HT-29 (cell line): ENCODE measurements at regions not wholly inside any gene's neighbourhood (a gene's known extent, or its start where the extent isn't known, plus 50 kb on each side); places are given as distances from the start of the nearest gene placed in this dataset.

Experiments used
- DNase-seq: peaks from one replicate; pipeline ENCODE4 v3.0.0-alpha.2; 2015; ENCODE audit warnings: low spot score

DNA sequence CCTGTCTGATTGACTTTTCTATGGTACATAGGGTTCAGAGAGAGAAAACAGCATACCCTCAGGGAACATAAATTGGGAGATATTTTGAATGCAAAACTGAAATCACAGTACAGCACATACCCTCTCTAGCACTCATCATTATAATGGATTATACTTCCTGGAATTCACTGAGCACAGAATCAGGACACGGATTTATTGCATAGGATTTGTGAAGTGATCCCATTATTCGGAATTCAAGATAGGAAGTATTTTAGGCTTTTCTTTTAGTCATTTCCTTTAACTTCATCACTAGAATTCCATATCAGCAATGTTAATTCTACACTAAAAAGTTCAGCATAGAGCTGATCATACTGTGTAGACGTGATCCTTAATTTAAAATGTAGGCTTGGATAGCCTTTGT is 407.0 kb downstream of the PID1 start:
- no peak for DNase-seq

DNA sequence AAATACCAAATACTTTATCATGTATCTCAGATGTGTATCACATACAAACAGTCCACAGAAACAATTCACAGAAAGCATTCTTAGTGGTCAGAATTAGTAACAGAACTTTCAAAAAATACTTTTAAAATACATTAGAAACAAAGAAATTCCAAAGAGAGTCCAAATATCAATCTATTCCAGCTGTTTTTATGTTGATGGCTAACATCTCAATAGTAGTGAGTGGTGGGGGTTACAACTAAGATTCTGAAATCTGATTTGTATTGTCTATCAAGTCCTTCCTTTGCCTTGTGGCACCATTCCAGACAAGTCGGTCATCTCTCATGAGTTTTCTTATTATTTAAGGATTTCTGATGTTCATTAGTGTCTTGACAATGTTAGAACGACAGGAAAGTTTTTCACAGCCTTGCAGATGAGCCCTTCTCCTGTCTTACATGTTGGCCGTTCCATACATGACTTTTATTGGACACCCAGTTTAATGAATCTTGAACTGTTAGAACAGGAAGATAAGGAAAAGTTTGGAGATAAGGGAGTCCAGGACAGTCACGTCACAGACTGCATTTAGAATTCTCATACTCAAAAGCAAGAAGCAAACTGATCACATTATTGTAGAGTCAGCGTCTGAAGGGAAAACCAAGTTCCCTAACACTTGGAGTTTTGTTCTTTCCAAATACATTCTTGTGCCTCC is 410.3 kb downstream of the PID1 start:
- no peak for DNase-seq

DNA sequence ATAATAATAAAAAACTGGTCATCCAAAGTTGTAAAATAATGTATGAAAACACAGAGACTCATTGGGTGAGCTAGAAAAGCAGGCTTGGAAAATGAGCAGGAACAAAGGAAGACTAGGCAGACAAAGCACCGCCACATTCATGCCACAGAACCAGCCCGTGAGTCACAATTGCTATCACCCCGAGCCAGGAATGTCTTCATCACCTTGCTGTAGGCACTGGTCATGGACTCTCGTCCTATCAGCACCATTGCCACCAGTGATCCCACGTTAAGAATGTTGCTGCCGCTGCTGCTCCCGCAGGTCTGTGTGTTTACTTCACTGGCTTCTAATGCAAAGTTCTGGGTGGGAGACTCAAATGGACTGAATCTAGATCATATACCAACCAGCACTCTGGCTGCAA is 417.9 kb downstream of the PID1 start:
- DNase-seq = no peak

DNA sequence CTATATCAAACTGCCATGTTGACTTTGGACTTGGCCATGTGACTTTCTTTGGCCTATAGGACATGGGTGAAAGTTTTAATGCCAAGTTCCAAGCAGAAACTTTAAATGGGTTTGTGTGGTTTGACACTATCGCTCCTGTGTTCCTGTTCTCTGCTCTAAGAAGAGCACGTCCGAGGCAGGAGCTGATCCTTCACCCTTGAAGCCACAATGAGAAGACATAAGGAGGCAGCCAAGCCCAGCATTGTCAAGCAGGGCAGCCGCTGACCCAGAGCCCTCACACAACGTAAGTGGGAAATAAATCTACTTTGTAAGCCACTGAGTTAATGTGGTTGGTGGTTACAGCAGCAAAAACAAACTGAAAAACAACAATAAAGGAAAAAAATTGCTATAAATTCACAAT is 422.4 kb downstream of the PID1 start:
- DNase-seq = no peak

DNA sequence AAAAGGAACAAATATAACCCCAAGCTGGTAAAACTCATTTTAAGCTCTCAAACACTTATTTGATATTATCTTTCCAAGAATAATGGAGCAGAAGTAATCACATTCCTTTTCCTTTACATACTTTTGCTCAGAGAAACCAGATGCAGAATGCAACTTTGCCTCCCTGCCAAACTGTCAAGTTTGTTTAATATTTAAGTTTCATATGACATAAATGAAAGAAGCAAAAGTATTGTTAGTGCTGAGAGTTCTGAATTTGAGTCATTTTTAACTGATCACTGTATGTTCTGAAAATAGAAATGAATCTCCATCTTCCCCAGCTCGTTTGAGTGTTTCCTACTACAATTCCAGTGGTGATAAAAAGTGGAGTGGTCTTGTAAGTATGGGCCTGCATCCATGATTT is 423.4 kb downstream of the PID1 start:
- no peak for DNase-seq

DNA sequence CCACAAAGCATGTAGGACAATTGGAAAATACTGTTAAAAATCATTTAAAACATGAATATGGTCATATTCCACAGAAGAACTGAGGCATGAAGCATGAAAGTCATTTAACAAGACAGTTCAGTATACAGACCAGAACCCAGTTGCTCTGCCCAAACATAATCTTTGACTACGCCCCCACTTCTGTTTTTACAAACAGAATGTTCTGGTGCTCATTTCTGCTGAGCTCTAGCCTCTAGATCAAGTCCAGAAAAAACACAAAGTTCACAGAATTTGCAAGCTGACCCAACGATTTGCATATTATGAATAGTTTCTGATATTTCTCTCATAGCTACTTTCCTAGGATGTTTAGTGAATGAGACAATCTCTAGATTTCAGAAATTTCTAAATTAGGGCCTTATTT is 424.9 kb downstream of the PID1 start:
- no peak for DNase-seq

DNA sequence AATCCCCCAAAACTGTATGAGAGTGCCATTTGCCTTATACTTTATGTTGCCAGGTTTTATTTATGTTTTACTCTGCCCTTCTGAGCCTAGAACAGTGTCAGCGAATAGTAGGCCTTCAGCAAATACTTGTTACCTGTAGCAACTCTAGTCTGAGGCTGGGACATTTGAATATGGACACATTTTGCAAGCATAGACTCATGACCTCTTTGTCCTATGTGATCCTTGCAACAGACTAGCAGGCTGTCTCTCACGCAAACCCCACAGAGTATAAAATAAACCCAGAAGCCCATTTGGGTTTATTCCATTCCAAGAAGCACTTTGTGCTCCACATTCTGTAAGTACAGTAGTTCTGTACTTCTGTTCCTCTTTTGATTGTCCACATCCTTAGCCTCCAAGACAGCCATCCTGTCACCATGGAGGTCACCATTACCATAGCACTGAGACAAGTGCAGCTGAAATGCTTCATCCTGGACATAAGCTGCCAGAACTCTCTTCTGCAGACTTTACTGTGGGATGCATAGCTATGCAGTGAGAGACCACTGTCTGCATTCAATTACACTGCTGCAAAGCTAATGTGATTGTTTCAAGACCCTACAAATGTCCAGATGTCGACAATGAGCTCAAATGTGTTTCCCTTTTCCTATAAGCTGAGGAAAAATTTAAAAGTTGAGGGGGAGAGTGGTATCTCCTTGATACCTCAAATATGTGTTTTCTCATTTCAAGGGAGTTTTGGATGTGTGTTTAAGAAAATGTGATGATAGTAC is 425.7 kb downstream of the PID1 start:
- DNase-seq = no peak

DNA sequence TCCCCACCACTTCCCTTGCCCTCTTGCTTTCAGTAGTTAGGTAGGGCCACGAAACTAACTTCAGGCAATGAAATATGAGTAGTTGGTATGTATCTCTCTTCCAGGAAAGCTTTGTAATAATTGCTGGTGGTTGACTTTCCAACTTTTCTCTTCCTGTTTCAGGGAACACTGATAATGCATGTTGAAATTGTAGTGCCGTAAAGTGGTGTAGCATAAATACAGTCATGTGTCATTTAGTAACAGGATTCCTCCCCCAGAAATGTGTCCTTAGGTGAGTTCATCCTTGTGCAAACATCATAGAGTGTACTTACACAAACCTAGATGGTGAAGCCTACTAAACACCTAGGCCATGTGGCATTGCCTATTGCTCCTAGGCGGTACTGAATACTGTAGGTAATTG is 429.2 kb downstream of the PID1 start:
- no peak for DNase-seq

DNA sequence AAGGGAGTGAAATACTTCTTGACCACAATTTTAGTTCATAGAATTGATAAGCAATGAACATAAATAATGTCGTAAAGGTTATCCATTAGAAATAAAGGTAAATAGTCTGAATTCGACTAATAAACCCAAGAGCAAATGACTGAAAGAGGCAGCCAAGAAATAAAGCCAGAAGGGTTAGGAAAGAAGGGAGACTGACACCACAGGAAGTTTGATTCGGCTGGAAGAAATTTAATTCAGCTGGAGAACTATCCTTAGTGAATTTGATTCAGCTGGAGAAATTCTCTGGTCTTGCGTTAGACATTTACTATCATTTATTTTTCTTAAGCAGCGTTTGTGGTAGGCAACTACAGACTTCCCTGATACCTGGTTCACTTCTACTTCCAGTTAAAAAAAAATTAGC is 429.6 kb downstream of the PID1 start:
- DNase-seq = no peak

DNA sequence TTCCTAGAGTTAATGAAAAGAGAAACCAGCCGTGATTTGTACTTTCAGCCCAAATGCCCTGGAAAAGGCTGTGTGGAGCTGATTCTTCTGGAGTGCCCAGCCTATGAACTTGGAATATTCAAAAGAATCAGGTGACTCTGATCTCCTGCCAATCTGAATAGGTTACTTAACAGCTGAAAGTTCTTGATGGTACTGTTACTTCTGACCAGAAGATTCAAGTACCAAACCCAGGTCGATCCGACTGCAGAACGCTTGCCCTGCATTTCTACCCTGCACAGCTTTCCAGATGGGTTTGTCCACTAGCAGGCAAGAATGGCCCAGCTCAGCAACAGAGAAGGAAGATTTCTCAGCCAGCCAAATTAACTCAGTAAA is 430.4 kb downstream of the PID1 start:
- no peak for DNase-seq

DNA sequence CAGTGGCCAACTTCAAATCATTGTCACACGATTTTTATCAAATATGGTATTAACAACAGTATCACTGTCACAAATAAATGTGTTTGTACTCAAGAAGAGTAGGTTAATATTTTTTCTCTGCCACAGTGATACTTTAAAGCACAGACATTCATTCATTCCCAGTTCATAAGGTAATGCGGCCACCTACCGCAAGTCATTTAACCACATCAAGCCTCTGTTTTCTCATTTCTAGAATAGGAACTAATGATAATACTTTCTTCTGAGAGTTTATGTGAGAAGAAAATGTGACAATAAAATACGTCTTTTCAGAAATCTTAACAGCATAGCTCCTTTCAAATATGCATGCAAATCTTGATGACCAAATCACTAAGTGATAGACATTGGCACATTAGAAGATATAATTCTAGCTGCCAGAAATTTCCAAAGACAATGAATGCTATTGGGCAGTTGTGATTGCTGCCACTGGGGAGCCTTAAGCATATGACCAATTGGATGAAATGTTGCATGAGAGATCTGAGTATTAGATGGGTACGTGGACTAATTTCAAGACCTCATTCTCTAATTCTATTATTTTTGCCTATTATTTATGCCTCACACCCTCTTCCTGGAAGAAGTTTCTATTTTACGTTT is 430.9 kb downstream of the PID1 start:
- DNase-seq = no peak

DNA sequence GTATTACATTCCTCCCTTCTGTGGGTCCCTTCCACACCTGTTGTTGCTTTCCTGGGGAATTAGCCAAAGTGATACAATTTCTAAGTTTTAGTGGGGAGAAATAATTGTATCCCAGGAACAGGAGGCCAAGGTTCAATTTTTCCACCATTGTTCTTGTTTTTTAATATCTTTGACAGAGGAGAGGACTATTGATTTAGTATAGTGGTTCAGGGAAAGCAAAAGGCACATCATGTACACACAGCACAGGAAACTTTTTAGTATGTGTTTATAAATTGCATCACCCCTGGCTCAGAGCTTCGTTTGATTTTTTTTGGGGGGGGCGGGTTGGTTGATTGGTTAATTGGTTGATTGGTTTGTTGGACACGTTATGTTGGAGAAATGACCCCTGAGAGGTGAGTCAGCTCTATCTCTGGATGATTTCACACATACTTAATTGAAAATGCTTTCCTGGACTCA is 431.6 kb downstream of the PID1 start:
- no peak for DNase-seq

DNA sequence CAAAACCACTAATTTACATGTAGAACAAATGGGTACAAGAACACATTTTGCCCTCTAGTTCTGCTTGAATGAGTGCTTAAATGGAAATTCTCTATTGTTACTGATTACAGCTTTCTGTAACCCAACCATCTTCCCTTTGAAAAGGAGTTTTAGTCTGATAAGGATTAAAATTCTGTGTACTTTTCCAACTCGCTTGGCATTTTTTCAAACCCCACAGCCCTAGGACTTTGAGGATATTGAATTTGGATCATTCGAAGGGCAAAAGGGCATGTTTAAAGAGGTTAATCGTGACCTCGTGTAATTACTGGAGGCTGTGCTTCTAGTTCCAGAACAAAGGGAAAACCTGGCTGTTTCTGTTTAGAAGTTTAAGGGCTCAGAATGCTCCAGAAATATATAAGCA is 432.3 kb downstream of the PID1 start:
- DNase-seq = no peak

DNA sequence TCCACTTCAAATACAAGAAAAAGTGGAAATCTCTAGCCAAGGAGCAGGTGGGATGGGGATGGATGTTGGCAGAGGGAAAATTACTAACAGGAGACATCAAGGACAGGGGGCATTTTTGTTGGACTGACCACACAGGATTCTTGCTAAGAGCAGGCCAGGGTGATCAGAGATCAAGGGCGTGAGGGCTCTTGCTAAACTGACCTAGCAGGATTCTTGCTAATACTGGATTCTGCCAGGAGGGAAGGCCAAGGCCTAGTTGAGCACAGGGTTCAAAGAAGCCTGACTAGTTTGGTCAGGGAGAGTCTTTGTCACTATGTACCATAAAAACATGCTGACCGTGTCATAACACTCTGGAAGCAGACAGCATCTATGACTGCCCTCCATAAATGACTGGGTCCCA is 442.7 kb downstream of the PID1 start:
- no peak for DNase-seq

DNA sequence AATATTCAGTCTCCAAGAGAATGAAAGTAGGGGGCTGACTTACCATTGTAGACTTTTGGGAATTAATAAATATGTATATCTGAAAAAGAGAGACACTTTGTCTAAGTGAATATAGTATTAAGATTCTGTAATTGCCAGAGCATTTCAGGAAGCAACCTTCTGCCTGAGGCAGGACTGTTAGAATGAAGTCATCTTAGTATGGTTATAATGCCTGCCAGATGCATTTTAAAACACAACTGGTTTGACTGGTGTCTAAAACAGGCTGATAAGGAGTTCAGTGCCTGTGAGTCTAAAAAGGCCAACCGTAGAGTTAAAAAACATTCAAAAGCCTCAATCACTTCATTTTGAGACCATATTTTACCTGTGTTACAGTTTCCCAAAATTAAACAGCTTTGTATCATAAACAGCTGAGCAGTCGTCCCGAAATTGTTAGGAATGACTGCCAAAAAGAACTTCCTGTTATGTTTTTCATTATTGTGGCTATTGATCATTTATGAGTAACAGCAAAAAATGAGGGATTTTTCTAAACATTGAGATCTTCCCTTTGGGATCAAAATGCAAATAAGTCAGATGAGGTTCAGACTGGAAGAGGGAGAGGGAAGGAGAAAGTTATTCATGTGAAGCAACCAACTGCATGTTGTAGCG is 443.9 kb downstream of the PID1 start:
- DNase-seq = no peak

DNA sequence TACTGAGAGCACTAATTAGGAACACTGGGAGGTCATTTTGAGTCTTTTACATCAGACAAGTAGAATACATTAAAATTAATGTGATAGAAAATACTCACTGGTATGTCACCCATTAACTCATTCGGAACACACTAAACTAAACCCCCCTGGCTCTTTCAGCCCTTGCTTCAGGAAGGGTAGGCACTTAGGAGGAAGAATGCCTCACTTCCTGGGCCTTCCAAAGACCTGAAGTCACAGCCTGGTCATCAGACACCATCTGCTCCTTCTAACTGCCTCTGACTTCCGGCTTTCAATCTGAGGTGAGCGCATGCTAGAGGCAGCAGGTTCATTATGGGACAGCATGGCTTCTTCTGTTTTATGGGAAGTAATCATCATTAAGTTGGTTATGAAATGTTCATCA is 451.4 kb downstream of the PID1 start:
- DNase-seq = no peak

DNA sequence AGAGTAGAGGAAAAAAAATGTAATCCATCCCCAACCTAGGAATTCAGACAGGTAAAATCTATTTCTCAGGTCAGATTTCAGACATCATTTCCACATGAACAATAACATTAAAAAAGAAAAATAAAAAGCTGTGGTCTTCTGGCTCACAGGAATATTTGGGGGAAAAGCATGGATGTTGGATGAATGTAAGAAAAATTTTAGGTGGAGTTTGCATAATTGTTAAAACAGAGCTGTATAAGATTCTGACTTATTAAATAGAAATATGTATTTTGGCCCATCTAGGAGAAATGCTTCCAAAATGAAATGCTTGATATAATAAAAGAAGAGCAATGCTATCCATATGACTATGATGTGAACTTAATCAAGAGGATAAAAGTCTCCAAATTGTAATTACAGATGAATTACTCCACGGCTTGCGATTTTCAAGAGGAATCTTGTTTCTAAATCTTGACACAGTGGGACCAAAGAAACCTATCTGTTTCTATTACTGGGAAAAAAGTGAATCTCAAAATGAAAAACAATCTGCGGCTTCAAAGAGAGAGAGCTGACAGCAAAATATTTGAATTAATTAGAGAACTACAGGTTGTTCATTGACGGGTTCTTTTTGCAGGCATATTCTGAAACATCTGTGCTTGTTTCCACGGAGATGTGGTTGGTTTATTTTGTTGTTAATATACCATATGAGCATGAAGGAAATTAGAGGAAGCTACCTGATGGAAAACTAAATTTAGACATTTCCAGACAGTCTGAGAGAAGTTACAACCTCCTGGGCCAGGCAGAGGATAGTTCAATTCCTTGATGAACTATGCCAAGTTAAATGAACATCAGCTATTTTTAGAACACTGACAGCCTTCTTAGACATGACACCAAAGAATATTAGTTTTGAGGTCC is 468.7 kb downstream of the PID1 start:
- no peak for DNase-seq

DNA sequence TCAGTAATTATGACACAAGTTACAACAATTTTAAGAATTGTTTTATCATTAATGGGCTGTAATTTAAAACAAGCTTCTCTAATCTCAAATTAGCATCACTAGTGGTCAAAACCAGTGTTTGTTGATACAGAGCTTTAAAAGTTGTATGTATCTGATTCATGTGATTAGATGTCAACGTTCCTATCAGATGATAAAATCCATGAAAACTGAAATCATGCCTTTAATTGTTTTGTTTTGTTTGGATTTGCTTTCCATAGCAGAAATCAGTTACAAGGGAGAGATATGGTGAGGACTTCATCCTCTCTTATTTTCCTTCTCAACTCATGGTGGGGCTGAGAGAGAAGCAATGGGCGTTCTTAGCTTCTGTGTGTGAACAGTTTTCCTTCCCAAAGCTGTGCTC is 469.6 kb downstream of the PID1 start:
- no peak for DNase-seq

DNA sequence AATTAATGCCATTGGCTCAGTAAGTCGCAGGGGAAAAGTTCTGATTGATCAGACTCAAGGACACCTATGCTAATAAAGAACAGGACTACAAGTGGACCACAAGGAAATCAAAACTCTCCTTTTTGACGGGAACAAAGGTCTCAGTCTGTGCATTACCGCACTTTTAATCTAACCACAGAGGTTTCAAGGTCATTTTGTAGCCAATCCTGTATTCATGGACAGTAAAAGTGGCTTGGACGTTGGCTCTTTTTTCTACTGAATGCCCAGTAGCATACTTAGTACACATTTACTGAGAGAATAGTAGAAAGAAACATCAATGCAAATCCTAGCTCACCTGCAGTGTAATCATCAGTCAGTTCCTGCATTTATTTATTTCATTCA is 471.9 kb downstream of the PID1 start:
- no peak for DNase-seq

DNA sequence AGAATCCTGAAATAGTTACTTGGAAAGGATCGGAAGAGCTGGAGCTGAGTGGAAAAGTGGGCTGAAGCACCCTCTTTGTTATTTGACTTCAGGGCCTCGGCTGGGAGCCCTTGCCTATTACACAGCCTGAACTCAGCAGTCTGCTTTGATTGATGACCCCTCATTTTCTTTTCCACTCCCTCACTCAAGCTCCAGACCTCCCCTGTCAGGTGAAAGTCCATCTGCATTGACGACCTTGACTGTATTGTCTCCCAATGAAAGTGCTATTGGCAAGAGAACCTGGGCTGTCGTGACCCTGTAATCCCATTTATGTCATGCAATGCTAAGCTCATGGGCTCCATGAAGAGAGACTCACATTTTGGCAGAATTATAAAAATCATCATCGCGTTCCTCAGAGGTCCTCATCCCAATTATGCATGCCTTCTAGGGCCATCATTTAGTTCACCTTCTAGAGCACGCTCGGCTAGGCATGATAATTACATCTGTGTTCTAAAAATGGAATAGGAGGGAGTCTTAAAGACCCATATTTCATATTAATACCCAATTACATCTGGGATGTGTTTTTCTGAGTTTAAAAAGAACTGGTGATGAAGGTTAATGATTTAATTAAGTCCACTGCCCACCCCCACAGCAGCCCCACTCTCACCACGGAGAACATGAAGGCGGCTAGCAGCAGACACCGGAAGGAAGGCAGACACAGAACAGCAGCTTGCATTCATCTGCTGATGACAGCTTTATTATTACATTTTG is 472.5 kb downstream of the PID1 start:
- no peak for DNase-seq

DNA sequence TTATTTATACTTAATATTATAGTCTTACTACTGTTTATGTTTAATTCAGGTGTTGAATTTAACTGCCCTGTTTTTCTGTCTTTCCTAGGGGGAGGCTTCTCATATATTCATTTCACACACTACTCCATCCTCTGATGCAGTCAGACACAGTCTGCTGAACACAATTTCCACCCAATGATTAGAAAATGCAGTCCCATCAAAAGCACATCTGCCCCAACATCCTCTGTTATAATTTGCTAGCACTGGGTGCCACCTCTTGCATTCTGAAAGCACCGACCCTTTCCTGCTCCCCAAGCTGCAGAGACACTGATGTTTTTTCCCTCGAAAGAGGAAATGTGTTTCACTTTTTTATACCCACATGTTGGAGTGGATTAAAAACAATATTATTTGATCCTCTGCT is 474.7 kb downstream of the PID1 start:
- DNase-seq = no peak
